ENCODE measurements at regions not wholly inside any gene's neighbourhood (a gene's known extent, or its start where the extent isn't known, plus 50 kb on each side); places are given as distances from the start of the nearest gene placed in this dataset.

- TF ChIP-seq CTCF (conservative IDR thresholded peaks at IDR 0.05; ENCODE audit: low read depth, low read length) = no peak
- no peak overlapping the region for H3K4me3 ChIP-seq (ENCODE audit: low read length)
- no peak for DNase-seq (ENCODE audit: low read depth)
These were observed 438.8 kb upstream of the SEMA6A start for GRCh38 chr5:117013280-117013877.

DNA sequence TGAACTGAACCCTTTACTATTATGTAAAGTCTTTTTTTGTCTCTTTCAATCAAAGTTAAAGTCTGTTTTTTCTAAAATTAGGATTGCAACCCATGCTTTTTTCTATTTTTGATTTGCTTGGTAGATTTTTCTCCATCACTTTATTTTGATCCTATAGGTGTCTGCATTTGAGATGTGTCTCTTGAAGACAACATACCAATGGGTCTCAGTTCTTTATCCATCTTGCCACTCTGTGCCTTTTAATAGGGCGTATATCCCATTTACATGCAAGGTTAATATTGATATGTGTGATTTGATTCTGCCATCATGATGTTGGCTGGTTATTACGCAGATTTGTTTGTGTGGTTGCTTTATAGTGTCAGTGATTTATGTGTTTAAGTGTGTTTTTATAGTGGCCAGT is 436.0 kb upstream of the SEMA6A start:
- no peak overlapping the region for H3K4me3 ChIP-seq (ENCODE audit: low read length)
- TF ChIP-seq CTCF (conservative IDR thresholded peaks at IDR 0.05; ENCODE audit: low read depth, low read length) = no peak
- no peak for DNase-seq (ENCODE audit: low read depth)

- DNase-seq (ENCODE audit: low read depth) = no peak
- TF ChIP-seq CTCF (conservative IDR thresholded peaks at IDR 0.05; ENCODE audit: low read depth, low read length) = no peak
- no peak overlapping the region for H3K4me3 ChIP-seq (ENCODE audit: low read length)
These were observed 423.4 kb upstream of the SEMA6A start for GRCh38 chr5:116998024-116998423.

DNA sequence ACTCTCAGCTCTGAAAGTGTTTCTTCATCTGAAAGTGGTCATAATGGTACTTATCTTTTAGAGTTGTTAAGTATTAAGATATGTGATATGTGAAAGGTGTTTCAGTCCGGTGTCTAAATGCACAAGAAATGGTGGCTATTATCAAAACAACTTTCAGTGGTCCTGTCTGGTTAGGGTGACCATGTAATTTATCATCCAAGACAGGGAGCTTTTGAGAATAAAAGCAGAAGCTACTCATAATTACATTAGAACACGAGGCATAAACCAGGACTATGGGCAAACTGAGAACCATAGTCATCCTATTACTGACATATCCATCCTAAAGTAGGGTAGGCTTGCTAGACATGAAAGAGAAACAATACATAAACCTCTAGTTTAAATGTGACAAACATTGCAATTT is 418.1 kb upstream of the SEMA6A start:
- no peak for TF ChIP-seq CTCF (conservative IDR thresholded peaks at IDR 0.05; ENCODE audit: low read depth, low read length)
- H3K4me3 ChIP-seq (ENCODE audit: low read length) = no peak overlapping the region
- DNase-seq (ENCODE audit: low read depth) = no peak

- no peak overlapping the region for H3K4me3 ChIP-seq (ENCODE audit: low read length)
- TF ChIP-seq CTCF (conservative IDR thresholded peaks at IDR 0.05; ENCODE audit: low read depth, low read length) = no peak
- DNase-seq (ENCODE audit: low read depth) = no peak
These were observed 415.4 kb upstream of the SEMA6A start for GRCh38 chr5:116989995-116990394.

DNA sequence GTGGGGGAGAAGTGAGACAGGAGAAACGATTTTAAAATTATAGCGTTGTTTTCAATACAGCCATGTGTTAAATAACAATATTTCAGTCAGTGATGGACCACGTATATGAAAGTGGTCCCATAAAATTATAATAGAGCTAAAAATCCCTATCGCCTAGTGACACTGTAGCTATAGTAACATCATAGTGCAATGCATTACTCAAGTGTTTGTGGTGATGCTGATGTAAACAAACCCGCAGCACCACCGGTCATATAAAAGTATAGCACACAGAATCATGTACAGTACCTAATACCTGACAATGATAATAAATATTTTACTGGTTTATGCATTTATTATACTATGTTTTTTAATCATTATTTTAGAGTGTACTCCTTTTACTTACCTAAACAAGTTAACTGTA is 407.4 kb upstream of the SEMA6A start:
- no peak for DNase-seq (ENCODE audit: low read depth)
- no peak for TF ChIP-seq CTCF (conservative IDR thresholded peaks at IDR 0.05; ENCODE audit: low read depth, low read length)
- H3K4me3 ChIP-seq (ENCODE audit: low read length) = no peak overlapping the region

GRCh38 chr5:116980581-116980980 is 406.0 kb upstream of the SEMA6A start:
- H3K4me3 ChIP-seq (ENCODE audit: low read length) = no peak overlapping the region
- no peak for DNase-seq (ENCODE audit: low read depth)
- no peak for TF ChIP-seq CTCF (conservative IDR thresholded peaks at IDR 0.05; ENCODE audit: low read depth, low read length)
